AG04449 (cell line): ENCODE measurements at regions not wholly inside any gene's neighbourhood (a gene's known extent, or its start where the extent isn't known, plus 50 kb on each side); places are given as distances from the start of the nearest gene placed in this dataset.
A peak's percentile ranks its signal among the peaks of the same experiment; 100 is the strongest.
"Not testable (repeated sequence)": the region's sequence is repeated elsewhere in the genome, so short reads cannot be mapped to it uniquely, and the experiment has no call there.

Source experiments
- CTCF ChIA-PET: fragments of 350-600 bp; formaldehyde crosslinking; extraction: SDS; loops from one replicate; lab custom pipeline; 2021; ENCODE audit warnings: antibody characterized with exemption; lab: Yijun Ruan, JAX
- POLR2A ChIA-PET: fragments of 400-600, 350-600 bp; formaldehyde crosslinking; extraction: SDS; loops from one replicate; lab custom pipeline; 2020; ENCODE audit warnings: antibody characterized with exemption, inconsistent platforms; lab: Yijun Ruan, JAX
- DNase-seq: peaks from one replicate; pipeline ENCODE4 v3.0.0-alpha.2; 2010; ENCODE audit warnings: low read depth, low spot score
- H3K4me3 ChIP-seq: 2 replicates; pipeline ENCODE4 v1.5.1; 2011; ENCODE audit warnings: low read depth, mild to moderate bottlenecking, control low read depth, low read length
- CTCF ChIP-seq: IDR thresholded peaks from one replicate; pipeline ENCODE4 v1.5.1; 2011; ENCODE audit warnings: mild to moderate bottlenecking, moderate library complexity, low read length, control low read depth, inconsistent platforms; ENCODE audit not compliant: insufficient read depth; ENCODE audit errors: missing control alignments

DNA sequence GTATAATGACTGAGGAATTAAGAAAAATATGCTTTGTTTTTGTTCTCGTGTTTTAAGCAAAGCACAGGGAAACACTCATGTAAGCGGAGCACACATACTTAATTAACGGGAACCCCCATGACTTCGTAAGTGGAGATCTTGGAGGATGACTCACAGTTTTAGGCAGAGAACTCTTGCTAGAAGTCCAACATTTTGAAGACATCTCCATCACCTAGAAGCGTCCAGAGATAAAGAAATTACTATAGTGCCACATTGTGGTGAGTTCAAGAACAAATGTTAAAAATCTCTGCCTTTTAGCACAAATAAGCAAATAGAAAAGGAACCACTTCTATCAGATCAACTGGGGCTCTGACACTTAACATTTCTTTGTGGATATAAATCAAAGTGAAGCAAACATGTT, 194.1 kb upstream of the ARHGEF26 start:
- ChIA-PET POLR2A (no interaction called here), CTCF (no interaction called here)
- H3K4me3 ChIP-seq = no peak overlapping the region
- DNase-seq = peak; percentile 10
- TF ChIP-seq CTCF = no peak

GRCh38 chr3:153928851-153929250, 192.3 kb upstream of the ARHGEF26 start:
- H3K4me3 ChIP-seq = no peak overlapping the region

DNA sequence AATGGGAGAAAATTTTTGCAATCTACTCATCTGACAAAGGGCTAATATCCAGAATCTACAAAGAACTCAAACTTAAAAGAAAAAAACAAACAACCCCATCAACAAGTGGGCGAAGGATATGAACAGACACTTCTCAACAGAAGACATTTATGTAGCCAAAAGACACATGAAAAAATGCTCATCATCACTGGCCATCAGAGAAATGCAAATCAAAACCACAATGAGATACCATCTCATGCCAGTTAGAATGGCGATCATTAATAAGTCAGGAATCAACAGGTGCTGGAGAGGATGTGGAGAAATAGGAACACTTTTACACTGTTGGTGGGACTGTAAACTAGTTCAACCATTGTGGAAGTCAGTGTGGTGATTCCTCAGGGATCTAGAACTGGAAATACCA, 187.7 kb upstream of the ARHGEF26 start:
- POLR2A ChIA-PET, H3K4me3 ChIP-seq, DNase-seq, CTCF ChIA-PET: not testable (repeated sequence)

More at GRCh38 chr3:153928851-153929250, 192.3 kb upstream of the ARHGEF26 start:
- ChIA-PET CTCF (no interaction called here), POLR2A (no interaction called here)
- no peak for TF ChIP-seq CTCF
- DNase-seq = no peak

DNA sequence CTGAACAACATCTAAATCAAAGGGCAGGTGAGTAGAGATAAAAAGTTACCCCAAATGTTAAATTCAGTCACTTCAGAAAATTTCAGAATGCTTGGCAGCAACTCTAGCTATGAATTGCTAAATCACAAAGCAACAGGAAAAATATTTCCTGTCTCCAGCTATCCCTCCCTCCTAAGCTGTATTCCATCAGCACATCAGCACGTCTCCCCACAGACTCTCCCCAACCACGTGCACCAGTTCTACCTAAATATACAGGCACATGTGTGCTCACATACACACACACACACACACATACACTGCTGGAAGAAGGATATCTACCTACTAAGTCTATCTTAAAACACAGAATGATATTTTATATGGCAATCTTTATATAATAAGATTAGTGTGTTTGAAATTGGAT, 177.1 kb upstream of the ARHGEF26 start:
- ChIA-PET POLR2A (interaction anchor here (0.6 kb wide), 1 partner anchor 14 kb away, joined by 4 read pairs; no protein-coding TSS in a partner anchor), CTCF (no interaction called here)
- H3K4me3 ChIP-seq = no peak overlapping the region
- DNase-seq = no peak
- TF ChIP-seq CTCF = no peak

DNA sequence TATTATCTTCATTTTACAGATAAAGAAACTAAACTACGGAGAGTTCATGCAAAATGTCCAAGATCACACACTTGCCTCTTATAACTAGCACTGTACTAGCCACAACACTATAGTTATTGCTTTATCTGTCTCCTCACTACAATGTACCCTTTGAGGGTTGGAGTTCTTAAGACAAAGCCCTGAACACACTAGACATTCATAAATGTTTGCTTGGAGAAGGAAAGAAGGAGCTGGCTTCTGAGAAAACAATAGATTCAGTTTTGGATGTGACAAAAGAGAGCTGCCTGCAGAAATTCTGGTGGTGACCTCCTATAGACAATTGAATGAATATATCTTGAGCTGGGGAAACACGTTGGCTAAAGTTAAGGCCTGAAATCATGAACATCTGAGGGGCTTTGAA, 169.9 kb upstream of the ARHGEF26 start:
- H3K4me3 ChIP-seq = no peak overlapping the region
- TF ChIP-seq CTCF = no peak
- no peak for DNase-seq
- ChIA-PET CTCF (no interaction called here), POLR2A (no interaction called here)

- TF ChIP-seq CTCF = no peak
- ChIA-PET POLR2A (no interaction called here), CTCF (no interaction called here)
- no peak for DNase-seq
- no peak overlapping the region for H3K4me3 ChIP-seq
Measured at GRCh38 chr3:153952091-153952490, 169.1 kb upstream of the ARHGEF26 start.

DNA sequence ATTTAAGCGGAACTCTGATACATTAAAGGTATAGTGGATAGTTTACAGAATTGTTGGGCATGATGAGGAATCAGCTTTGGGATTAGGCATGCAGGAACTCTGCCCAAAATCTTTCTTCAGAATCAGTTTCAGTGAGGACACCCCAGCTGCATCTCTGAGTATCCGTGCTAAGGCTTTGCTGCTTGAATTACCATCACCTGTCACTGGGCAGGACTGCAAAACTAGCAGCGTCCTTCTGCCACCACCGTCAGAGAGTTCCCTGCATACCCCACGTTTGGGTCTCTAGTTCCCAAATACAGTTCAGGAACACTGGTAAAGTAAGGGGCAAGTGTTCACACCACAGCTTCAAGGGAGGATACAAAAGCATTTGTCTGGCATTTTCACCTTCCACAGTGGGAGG, 164.6 kb upstream of the ARHGEF26 start:
- POLR2A ChIA-PET = no interaction called here
- no peak overlapping the region for H3K4me3 ChIP-seq
- DNase-seq = no peak
- TF ChIP-seq CTCF = no peak
- CTCF ChIA-PET = no interaction called here
